CD4-positive, alpha-beta T cell treated with Interleukin-1 beta for 1 hour (primary cell): ENCODE measurements at regions not wholly inside any gene's neighbourhood (a gene's known extent, or its start where the extent isn't known, plus 50 kb on each side); places are given as distances from the start of the nearest gene placed in this dataset.

Experiments used
- DNase-seq, 2 donors: peaks; one replicate each; pipeline ENCODE4 v3.0.0-alpha.2; 2020 to 2022

- DNase-seq: no peak
Measured at GRCh38 chr5:153030755-153031725, 459.4 kb upstream of the GRIA1 start.

- DNase-seq: no peak
Measured at GRCh38 chr5:153039501-153039900, 451.0 kb upstream of the GRIA1 start.

- DNase-seq: no peak
Measured at GRCh38 chr5:153043886-153044285, 446.6 kb upstream of the GRIA1 start.

- no peak for DNase-seq
Measured at GRCh38 chr5:153050496-153051179, 439.8 kb upstream of the GRIA1 start.

- no peak for DNase-seq
Measured at GRCh38 chr5:153066281-153066680, 424.2 kb upstream of the GRIA1 start.

GRCh38 chr5:153067869-153068268, 422.6 kb upstream of the GRIA1 start:
- DNase-seq: no peak

- no peak for DNase-seq
Measured at GRCh38 chr5:153079396-153079795, 411.1 kb upstream of the GRIA1 start.

GRCh38 chr5:153080940-153081339, 409.5 kb upstream of the GRIA1 start:
- DNase-seq: no peak

GRCh38 chr5:153081385-153081784, 409.1 kb upstream of the GRIA1 start:
- no peak for DNase-seq

GRCh38 chr5:153084511-153084910, 406.0 kb upstream of the GRIA1 start:
- DNase-seq: no peak

- no peak for DNase-seq
Measured at GRCh38 chr5:153086486-153086885, 404.0 kb upstream of the GRIA1 start.

- DNase-seq: no peak
Measured at GRCh38 chr5:153088538-153088937, 401.9 kb upstream of the GRIA1 start.

GRCh38 chr5:153094333-153094732, 396.1 kb upstream of the GRIA1 start:
- no peak for DNase-seq

GRCh38 chr5:153096381-153096780, 394.1 kb upstream of the GRIA1 start:
- no peak for DNase-seq

GRCh38 chr5:153099328-153099727, 391.1 kb upstream of the GRIA1 start:
- no peak for DNase-seq

- no peak for DNase-seq
Measured at GRCh38 chr5:153101235-153102180, 389.0 kb upstream of the GRIA1 start.

GRCh38 chr5:153116916-153117315, 373.6 kb upstream of the GRIA1 start:
- no peak for DNase-seq

- DNase-seq: no peak
Measured at GRCh38 chr5:153118018-153118417, 372.5 kb upstream of the GRIA1 start.

- DNase-seq: no peak
Measured at GRCh38 chr5:153122403-153122802, 368.1 kb upstream of the GRIA1 start.

GRCh38 chr5:153130296-153130695, 360.2 kb upstream of the GRIA1 start:
- DNase-seq: no peak

GRCh38 chr5:153135411-153135810, 355.1 kb upstream of the GRIA1 start:
- DNase-seq: no peak

GRCh38 chr5:153136910-153137614, 353.4 kb upstream of the GRIA1 start:
- DNase-seq: no peak
